Coronary artery (tissue), 2 donors: ENCODE measurements at regions not wholly inside any gene's neighbourhood (a gene's known extent, or its start where the extent isn't known, plus 50 kb on each side); places are given as distances from the start of the nearest gene placed in this dataset.

Source experiments
- DNase-seq: peaks from one replicate; pipeline ENCODE4 v3.0.0-alpha.2; 2017; ENCODE audit warnings: low spot score
- H3K27ac ChIP-seq, 2 donors: fragments of 200-600 bp; sonication (generic); one replicate each; pipeline ENCODE4 v1.5.1; 2016 to 2019
- H3K4me3 ChIP-seq: fragments of 200-600 bp; sonication (generic); 2 replicates; pipeline ENCODE4 v1.5.1; 2016; ENCODE audit warnings: mild to moderate bottlenecking, moderate library complexity
- CTCF ChIP-seq: fragments of 200-600 bp; sonication (generic); IDR thresholded peaks from one replicate; pipeline ENCODE4 v1.5.1; 2019; ENCODE audit warnings: antibody characterized with exemption

GRCh38 chr6:19446570-19446969 is 390.6 kb upstream of the ID4 start:
- H3K27ac ChIP-seq: no peak overlapping the region
- no peak for DNase-seq
- no peak overlapping the region for H3K4me3 ChIP-seq
- TF ChIP-seq CTCF: no peak

GRCh38 chr6:19450651-19451050 is 386.5 kb upstream of the ID4 start:
- no peak overlapping the region for H3K27ac ChIP-seq
- no peak for DNase-seq
- no peak for TF ChIP-seq CTCF
- no peak overlapping the region for H3K4me3 ChIP-seq

GRCh38 chr6:19452495-19452894 is 384.7 kb upstream of the ID4 start:
- DNase-seq: no peak
- no peak overlapping the region for H3K27ac ChIP-seq
- TF ChIP-seq CTCF: no peak
- H3K4me3 ChIP-seq: no peak overlapping the region

GRCh38 chr6:19454001-19454720 is 383.0 kb upstream of the ID4 start:
- no peak overlapping the region for H3K27ac ChIP-seq
- no peak for TF ChIP-seq CTCF
- no peak for DNase-seq
- no peak overlapping the region for H3K4me3 ChIP-seq

- Histone ChIP-seq H3K27ac (no peak overlapping the region), H3K4me3 (no peak overlapping the region)
- DNase-seq: no peak
- TF ChIP-seq CTCF: no peak
These were observed 382.3 kb upstream of the ID4 start for GRCh38 chr6:19454721-19455392.

- Histone ChIP-seq H3K27ac (no peak overlapping the region), H3K4me3 (no peak overlapping the region)
- DNase-seq: no peak
- no peak for TF ChIP-seq CTCF
These were observed 373.9 kb upstream of the ID4 start for GRCh38 chr6:19463250-19463649.

- DNase-seq: no peak
- TF ChIP-seq CTCF: no peak
- Histone ChIP-seq H3K4me3 (no peak overlapping the region), H3K27ac (no peak overlapping the region)
These were observed 373.2 kb upstream of the ID4 start for GRCh38 chr6:19463925-19464324.
